GM19468 (cell line): ENCODE measurements at regions not wholly inside any gene's neighbourhood (a gene's known extent, or its start where the extent isn't known, plus 50 kb on each side); places are given as distances from the start of the nearest gene placed in this dataset.

ENCODE experiments used
- ATAC-seq: cut with Tn5 transposase; IDR thresholded peaks from one replicate; pipeline ENCODE4 v1.9.1; 2021; ENCODE audit warnings: mild to moderate bottlenecking, moderate library complexity, moderate number of reproducible peaks; ENCODE audit not compliant: unreplicated experiment; ENCODE audit errors: extremely low read depth

DNA sequence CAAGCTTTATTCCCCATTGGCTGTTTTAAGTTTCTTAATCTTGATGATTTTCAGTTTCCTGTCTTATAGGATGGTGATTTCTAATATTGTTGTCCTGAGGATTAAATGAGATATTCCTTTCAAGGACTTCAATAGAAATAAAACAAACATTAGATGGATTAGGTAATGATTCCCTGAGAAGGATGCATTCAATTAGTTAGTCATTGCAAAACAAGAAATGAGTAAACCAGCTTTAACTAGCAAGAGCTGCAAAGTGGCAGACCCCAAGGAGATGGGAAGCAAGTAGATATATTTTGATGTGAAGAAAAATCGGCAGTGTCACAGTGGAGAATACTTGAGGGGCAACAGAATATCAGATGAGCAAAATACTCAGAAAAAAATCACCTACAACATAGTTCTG, 849.1 kb downstream of the TUSC7 start:
- ATAC-seq: no peak

DNA sequence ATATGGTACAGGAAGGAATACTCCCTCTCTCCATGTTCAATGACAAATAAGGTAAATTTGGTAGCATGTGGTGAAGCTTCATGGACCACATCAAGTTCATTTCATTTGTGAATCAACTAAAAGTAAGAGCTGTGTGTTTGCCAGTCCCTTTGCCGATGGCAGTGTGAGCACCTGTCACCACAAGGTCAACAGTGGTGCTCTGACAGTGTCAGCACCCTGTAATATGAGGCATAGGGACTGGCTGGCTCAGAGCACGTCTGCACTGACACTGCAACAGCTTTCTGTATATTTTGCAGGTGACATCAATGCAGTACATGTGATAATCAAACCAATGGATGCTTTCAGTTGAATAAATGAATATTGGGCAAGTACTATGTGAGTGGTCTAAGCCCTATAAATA, 852.4 kb downstream of the TUSC7 start:
- ATAC-seq: no peak

DNA sequence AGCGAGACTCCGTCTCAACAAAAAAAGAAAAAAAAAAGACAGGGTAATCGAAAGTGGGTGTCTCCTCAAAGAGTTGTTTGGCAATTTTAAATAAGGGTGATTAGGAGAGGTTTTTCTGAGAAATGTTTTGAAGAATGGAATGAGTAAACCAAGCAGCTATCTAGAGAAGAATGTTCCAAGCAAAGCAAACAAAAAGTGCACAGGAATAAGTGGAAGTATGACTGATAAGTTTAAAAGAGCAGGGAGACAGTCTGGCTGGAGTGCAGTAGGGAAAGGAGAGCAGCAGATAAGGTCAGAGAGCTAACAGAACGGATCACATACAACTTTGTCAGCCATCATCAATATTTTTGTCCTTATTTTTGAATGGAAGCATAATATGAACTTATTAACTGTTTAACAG, 853.5 kb downstream of the TUSC7 start:
- ATAC-seq: no peak

DNA sequence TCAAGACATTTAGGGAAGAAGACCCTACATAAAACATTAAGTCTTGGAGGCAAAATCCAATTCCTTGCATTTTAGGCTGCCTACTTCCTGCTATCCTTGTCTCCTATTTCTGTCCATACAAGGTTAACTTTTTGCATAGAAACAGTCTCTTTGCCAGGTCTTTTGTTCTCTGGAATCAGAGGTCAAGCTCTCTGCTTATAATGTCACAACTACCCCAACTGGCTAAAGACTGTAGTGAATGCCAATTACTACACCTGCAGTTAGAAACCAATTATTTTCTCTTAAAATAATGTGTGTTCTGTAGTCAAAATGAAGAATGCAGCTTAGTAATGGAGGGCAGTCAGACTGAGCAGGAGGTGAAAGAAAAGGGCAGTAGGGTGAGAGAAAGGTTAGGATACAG, 856.2 kb downstream of the TUSC7 start:
- ATAC-seq: no peak

DNA sequence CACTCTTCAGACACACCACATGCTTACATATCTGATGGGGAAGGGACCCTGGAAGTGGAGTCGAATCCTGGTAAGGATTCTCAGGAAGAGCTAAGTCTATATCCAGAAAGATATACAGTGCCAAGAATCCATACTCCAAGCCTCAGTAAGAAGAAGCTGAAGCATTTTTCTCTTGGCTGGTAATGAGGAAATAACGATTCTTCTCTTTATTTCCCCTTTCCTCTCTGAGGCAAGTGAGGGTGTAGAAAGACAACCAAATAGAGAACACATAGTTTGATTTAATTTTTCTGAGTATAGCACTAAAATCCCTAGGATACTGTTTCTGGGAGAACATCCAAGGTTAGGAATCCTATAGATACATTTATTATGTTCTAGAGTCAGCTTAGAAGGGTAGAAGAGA, 857.3 kb downstream of the TUSC7 start:
- ATAC-seq: no peak

DNA sequence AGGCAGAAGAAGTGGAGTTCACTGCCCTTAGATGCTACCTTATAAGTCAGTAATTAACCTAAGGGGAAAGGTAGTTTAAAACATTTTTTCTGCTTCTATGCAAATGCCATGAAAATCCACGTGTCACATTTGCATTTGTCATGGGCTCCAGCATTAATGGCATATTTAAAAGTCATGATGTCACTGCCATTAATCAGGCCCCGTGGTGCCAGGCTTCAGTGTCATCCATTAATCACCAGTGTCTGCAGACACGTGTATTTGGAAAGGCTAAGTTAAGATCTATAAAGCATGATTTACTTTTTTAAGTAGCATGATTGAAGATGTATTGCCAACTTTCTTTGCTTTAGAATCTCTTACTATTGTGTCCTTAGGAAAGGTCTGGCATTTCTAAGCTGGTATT, 857.8 kb downstream of the TUSC7 start:
- no peak for ATAC-seq

DNA sequence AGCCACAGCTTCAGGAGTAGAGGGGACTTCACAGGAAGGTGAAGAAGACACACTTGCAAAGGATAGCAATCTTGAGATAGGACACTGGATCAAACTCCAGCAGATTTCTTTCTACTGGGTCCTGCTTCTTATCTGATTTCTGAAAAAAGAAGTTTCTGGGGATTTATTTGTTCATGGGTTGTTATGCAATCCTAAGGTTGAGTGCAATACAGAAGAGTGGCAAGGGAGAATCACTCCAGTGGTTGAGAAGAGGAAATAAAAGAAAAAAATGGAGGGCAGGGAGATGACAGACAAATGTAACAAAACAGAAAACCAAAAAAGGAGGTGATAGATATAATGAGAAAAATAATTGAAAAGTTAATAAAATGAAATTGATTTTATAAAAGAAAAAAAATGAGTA, 858.3 kb downstream of the TUSC7 start:
- no peak for ATAC-seq

DNA sequence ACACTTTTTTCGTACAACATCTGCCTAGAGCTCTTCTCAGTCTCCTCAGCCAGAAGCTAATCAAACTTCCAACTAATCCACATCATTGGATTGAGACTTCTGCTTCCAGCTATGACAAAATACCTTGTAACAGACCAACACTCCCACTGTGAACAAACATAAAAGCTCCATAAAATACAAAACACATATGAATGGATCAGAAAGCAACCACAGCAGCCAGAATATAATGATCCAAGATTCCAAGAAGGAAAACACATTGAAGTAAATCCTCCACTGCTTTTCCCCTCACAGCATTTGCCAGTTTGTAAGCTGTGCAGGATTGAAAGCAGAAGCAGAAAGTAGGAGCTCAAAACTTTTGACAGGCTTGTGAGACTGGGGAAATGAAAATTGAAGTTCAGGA, 863.2 kb downstream of the TUSC7 start:
- ATAC-seq: no peak

DNA sequence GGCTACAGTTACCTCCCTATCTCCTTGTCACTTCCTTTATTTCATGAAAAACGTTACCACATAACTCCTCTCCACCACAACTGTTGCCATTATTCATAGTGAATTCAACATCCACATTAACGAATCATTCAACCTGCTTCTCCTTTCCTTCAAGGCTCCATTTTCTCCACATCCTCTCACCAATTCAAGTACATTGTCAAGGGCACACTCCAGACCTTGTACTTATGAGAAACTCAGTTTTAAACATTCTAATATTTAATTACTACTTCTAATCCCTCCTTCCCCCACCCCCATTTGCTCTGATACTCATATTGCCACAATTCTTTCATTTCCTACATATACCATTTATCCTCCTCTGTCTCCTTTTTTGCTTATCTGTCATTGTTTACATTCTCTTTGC, 871.2 kb downstream of the TUSC7 start:
- ATAC-seq: no peak

DNA sequence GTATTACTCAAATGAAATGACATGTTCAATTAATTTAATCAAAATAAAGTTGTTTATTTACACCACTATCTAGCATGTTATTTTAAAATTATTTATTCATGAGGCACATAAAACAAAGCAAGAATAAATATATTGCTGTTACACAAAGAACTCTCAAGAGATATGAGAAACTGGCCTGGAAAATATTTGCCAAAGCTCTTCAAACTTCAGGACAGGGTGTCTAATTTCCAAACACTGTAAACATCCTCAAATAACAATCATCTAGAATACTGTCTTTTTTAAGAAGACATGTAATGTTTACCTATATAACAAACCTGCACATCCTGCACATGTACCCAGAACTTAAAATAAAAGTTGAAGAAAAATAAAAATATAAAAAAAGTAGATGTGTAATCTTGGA, 876.6 kb downstream of the TUSC7 start:
- ATAC-seq: no peak

DNA sequence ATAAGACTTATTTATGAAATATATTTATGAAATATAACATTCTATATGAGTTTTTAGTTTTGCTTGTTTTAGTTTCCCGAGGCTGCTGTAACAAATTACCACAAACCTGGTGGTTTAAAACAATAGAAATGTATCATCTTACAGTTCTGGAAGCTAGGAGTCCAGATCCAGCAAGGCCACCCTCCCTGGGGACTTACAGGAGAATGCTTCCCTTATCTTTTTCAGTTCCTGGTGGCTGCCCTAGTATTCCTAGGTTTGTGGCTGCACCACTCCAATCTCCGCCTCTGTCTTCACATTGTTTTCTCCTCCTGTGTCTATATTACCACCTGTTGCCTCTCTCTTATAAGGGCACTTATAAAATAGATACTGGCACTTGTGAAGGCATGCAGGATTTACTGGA, 877.8 kb downstream of the TUSC7 start:
- no peak for ATAC-seq

DNA sequence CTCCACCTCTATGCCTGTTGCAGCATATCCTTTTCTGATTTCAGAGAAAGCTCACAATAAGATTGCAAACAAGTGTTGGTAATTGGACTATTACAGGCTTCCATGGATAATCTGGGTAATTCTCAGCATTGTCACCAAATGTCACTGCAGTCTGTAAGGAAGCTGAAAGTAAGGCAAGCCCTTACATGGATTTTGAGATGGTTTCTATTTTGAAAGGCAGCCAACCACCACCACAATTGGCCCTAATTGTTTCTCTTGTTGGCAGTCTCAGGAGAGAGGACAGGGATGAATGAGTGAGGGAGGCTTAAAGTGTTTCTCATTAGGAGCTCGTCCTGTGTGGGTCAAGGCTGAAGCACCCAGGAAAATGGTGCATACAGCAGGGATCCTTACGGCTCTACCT, 879.9 kb downstream of the TUSC7 start:
- ATAC-seq: no peak

DNA sequence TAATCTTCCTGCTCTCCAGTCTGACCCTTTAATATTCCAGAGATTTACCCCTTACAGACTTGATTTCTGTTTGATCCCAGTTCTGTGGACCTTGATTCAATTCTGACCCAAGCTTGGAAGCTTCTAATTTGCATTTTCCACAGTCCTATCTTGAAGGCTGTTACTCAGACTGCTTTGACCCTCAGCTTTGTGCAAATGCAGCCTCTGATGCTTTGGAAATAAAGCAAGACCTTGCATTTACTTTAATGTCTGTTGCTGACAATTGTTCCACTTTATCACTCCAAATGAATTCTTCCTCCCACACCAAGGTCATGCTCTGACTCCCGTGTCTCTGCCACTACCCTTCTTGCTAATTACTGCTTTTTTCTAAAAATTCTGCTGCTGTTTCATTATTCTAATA, 886.0 kb downstream of the TUSC7 start:
- ATAC-seq: no peak

DNA sequence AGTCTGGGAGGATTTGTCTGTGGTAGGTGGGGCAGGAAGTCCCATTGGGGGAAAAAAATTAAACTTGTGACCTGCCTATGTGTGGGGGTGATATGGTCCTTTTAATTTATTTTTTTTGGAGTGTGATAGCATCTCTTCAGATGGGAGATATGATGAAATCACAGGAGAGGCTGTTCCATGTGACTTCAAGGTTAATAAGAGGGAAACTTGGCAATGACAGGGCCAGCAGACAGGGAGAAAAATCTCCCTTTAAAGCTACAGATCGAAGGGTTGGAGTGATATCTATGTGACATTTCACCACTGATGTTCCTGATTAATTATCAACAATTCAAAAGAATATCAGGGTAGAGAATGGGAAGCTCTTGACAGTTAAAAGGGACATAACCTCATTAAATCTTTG, 886.9 kb downstream of the TUSC7 start:
- no peak for ATAC-seq

DNA sequence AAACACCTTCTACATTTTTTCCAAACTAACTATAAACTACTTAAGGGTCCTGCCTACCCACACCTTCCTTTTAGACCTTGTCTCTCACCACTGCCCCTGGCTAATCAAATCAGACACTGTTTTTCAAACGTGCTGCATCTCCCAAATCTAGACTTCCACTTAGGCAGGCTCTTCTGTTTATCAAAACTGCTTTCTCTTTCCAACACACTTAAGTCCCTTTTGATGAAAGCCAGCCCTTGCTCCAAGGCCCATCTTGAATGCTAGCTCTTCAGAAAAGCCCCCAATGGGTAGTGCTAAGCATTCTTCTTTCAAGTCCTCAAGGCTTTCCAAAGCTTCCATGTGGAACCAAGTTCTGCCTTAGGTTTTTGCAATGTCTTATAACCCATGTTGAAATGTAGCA, 888.3 kb downstream of the TUSC7 start:
- no peak for ATAC-seq

DNA sequence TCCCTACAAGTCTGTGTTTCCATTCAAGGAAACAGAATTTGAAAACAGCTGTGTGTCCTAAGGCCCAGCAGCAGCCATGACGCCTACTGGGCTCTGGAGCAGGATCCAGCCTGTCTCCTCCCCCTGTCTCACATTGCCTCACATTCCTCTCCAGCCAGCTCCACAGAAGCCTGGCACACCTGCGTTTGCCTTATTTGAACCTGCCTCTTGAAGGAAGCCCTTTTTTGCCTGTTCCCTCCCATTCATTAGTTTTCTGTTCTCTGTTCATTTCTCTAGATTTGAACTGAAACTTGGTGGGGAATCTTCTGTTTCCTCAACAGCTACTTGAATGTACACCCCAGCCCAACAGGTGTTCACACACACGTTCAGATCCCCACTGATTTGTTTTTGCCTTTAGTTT, 890.5 kb downstream of the TUSC7 start:
- ATAC-seq: peak; percentile 71

DNA sequence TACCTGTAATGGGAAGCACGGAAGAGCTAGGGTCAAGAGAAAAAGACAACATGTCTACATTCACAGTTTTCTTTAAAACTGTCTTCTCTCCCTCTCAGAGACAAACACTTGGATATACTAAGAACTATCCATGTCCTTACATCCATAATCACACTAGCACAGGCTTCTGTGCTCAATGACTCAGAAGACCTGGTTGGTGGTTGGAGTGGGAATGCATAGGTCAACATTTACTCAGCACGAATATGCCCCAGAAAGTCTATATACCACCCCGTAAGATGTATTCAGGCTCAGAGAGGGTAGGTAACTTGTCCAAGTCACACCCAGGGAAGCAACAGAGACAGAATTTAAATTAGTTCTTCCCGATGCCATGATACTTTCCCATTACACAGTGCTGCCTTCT, 891.1 kb downstream of the TUSC7 start:
- no peak for ATAC-seq

DNA sequence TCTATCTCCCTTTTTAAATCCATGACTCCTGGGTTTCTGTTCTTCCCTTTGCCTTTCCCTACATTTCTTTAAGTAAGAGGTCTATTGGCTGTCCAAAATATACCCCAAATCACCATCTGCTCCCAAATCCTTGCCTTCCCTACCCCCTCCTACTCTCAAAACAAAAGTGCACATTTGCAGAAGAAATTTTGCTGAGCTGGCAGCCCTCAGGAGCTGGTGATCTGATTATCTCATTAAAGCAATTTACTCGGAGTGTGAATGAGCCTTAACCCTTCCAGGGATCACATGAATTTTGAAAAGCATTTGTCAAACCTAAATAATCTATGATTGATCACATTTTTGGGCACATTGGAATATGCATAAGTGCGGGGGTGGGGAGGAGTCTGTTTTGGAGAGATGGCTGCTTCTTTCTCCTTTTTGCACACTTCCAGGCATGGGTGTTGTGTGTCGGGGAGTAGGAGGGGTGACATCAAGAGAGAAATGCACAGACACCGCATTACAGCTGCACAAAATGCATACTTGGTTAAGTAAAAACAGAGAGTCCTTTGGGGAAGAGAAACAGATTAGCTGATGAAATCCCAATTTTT, 892.6 kb downstream of the TUSC7 start:
- no peak for ATAC-seq

DNA sequence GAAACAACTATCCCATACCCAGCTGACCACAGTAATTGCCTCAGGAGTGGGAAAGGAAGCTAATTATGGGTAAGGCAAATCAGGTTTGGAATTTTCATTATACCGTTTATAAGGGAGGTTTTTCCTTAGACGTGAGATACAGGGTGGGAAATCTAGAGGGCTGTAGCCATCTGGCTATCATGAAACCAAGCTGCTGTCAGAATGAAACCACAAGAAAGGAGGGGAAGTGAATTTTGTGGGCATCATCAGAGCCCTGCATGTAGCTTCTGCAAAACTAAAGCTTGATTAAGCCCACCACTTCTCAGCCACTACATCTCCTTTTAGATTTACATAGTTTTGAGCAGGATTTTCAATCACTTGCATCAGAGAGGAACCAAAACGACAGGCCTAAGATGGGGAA, 893.5 kb downstream of the TUSC7 start:
- ATAC-seq: peak; percentile 83

DNA sequence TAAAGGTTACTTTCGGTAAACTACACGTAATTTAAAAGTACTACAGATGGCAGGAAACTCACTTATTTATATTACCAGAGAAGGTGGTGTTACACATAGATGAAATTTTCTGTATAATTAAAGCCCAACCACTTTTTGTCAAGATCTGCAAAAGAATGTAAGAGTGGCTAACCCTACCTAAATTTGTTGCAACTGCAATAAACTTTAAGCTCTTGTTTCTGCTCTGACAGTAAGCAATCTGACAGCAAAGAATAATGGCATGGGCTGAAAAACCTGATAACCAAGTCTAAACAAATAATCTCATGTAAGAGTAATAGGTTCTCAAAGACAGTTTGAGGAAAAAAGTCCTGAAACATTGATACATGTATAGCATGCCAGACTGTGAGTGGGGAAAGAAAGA, 897.3 kb downstream of the TUSC7 start:
- ATAC-seq: no peak

DNA sequence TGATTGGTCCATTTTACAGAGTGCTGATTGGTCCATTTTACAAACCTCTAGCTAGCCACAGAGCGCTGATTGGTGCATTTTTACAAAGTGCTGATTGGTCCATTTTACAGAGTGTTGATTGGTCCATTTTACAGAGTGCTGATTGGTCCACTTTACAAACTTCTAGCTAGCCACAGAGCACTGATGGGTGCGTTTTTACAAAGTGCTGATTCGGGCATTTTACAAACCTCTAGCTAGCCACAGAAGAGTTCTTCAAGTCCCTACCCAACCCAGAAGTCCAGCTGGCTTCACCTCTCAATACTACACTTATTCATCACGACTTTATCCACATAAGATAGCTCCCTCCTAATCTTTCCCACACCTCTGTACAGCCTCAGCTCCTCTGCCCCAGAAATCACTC, 899.8 kb downstream of the TUSC7 start:
- ATAC-seq: no peak

DNA sequence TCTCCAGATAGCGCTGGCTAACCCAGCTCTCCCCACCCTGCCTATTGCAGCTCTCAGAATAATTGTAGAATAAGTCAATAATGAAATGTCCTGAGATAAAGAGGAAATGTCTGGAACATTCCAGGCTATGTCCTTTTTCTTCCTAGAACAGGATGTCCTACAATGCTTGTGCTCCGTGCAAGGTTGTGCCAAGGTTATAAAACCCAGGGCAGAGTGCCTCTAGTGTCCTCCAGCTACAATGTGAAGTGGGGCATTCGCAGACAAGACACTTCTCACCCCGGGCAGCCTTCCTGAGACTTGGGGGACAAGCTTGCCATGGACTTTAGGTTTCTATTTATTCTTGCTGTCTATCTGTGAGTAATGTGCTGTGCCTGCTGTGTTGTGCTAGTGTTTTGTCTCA, 900.6 kb downstream of the TUSC7 start:
- no peak for ATAC-seq

DNA sequence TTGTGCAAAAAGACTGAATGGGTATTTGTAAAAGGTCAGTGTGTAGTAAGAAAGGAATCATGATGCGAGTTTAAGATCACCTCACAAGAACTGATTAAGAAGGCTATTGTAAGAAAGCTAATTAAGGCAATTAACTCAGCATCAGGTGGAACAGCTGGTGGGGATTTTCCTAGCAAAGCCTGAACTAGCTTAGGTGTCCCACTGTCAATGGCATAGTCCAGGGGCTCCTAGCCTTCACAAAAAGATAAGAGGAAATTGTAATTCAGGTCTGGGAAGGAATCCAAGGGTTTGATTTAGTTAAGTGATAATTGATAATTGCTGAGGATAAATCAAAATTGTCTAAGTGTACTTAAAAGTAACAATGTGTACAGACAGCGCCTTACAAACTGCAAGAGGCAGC, 901.6 kb downstream of the TUSC7 start:
- no peak for ATAC-seq
